ENCODE measurements at regions not wholly inside any gene's neighbourhood (a gene's known extent, or its start where the extent isn't known, plus 50 kb on each side); places are given as distances from the start of the nearest gene placed in this dataset.
"Not testable (repeated sequence)": the region's sequence is repeated elsewhere in the genome, so short reads cannot be mapped to it uniquely, and the experiment has no call there.

- DNase-seq (ENCODE audit: low read depth in 4 of 4, low spot score in 3 of 4), result no peak
Observed at GRCh38 chr5:130624805-130625204, 540.3 kb downstream of the HINT1 start.

DNA sequence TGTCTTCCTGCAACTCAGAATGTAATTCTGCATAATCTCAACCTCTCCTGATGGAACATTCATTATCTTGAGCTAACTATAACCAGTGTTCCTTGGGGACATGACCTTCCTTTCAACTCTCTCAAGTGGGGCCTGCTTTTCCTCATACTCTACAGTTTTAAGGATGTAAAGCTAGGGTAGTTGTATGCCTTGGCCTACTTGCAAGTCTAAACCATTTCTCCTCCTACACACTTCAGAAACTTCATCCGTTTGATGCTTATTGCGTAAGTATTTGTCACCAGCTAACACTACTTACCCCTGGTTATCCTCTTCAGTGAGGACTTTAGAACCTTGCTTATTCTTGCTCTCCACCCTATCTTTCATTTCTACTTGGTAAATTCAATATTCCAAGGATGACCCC, 548.9 kb downstream of the HINT1 start:
- no peak for DNase-seq (ENCODE audit: low read depth in 4 of 4, low spot score in 3 of 4)

- no peak for DNase-seq (ENCODE audit: low read depth in 4 of 4, low spot score in 3 of 4)
Observed at GRCh38 chr5:130605234-130605633, 559.8 kb downstream of the HINT1 start.

DNA sequence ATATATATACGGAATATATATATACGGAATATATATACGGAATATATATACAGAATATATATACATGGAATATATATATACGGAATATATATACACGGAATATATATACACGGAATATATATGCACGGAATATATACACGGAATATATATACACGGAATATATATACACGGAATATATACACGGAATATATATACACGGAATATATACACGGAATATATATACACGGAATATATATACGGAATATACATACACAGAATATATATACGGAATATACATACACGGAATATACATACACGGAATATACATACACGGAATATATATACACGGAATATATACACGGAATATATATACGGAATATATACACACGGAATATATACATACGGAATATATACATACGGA, 568.4 kb downstream of the HINT1 start:
- not testable (repeated sequence) for DNase-seq (ENCODE audit: low read depth in 4 of 4, low spot score in 3 of 4)

GRCh38 chr5:130580264-130580663, 584.8 kb downstream of the HINT1 start:
- no peak for DNase-seq (ENCODE audit: low read depth in 4 of 4, low spot score in 3 of 4)

DNA sequence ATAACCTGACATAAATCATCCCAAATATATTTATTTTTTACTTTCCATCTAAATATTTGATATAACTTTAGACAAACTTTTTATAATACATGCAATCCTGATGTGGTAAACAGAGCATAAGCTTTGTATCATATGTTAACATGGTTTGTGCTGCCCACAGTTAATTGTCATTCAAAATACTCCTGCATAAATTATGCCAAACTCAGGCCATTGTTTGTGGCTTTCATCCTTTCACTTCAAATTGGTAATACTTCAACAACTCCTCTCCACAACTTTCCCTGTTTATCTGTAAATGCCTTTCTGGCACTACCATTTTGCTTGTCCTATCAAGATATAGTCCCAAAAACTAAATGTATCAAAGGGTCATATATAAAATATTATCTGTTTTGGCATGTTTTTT, 586.7 kb downstream of the HINT1 start:
- DNase-seq (ENCODE audit: low read depth in 4 of 4, low spot score in 3 of 4), result no peak

DNA sequence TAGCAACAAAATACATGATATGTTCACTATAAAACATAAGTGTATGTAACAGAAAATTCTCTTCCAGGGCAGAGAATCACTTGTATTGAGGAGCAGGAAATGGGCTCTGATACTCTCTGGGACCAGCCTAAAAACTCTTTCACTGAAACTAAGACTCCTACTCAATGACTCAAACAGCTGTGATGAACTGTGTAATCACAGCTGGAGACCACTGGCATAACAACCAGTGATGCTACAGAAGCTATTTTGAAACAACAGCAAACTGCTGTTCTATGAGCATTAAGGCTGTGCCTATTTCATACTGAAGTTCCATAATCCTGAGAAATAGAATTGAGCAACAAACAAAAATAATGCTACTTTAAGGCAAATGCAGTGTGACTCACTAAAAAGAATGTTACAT, 594.0 kb downstream of the HINT1 start:
- no peak for DNase-seq (ENCODE audit: low read depth in 4 of 4, low spot score in 3 of 4)

- DNase-seq (ENCODE audit: low read depth in 4 of 4, low spot score in 3 of 4), result no peak
Observed at GRCh38 chr5:130568791-130569190, 596.3 kb downstream of the HINT1 start.

DNA sequence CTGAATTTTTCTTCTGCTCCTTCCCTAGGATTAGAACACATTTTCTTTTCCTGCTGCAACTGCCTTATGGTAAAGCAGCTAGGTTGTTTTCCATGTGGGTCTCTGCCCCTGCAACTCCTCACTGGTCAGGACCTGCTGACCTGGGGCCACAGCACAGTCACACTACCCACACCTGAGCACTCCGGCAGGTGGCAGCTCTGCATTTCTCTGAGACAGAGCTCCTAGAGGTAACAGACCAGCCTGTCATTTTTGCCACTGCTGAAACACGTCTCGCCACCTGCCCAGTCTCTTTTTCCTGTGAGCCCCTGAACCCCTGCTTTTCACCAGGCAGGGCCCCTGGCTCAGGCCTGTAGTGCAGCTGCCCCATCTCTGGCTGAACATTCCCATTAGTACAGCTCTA, 609.6 kb downstream of the HINT1 start:
- no peak for DNase-seq (ENCODE audit: low read depth in 4 of 4, low spot score in 3 of 4)

DNA sequence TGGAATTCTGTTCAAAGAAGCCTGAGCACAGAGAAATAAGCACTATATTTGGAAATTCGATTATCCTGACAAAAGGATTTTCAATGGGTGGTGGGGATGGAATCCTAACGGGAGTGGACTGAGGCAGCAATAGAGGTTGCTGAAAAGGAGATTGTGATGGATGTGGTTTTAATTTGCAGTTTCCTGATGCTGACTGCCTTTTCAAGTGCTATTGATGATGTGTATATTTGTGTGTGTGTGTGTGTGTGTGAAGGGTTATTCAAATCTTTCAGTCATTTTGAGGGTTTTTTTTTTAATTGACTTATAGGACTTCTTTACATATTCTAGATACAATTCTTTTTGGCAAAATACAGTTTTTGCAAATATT, 614.5 kb downstream of the HINT1 start:
- no peak for DNase-seq (ENCODE audit: low read depth in 4 of 4, low spot score in 3 of 4)

- DNase-seq (ENCODE audit: low read depth in 4 of 4, low spot score in 3 of 4), result no peak
Observed at GRCh38 chr5:130549884-130550561, 615.0 kb downstream of the HINT1 start.

GRCh38 chr5:130546211-130546610, 618.8 kb downstream of the HINT1 start:
- DNase-seq (ENCODE audit: low read depth in 4 of 4, low spot score in 3 of 4), result no peak

DNA sequence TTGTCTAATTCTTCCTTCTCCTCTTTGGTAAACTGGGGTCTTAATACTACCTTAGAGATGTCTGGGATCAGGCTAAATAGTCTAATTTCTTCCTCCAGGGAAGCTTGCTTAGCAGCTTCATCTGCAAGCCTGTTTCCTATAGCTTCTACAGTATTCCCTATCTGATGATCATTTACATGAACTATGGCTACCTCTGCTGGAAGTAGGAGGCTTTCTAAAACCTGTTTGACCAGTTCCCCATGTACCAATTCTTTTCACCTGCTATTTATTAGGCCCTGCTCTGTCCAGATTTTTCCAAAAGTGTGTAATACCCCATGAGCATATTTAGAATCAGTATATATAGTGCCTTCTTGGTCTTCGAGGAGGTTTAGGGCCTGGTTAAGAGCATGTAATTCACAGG, 619.8 kb downstream of the HINT1 start:
- no peak for DNase-seq (ENCODE audit: low read depth in 4 of 4, low spot score in 3 of 4)

DNA sequence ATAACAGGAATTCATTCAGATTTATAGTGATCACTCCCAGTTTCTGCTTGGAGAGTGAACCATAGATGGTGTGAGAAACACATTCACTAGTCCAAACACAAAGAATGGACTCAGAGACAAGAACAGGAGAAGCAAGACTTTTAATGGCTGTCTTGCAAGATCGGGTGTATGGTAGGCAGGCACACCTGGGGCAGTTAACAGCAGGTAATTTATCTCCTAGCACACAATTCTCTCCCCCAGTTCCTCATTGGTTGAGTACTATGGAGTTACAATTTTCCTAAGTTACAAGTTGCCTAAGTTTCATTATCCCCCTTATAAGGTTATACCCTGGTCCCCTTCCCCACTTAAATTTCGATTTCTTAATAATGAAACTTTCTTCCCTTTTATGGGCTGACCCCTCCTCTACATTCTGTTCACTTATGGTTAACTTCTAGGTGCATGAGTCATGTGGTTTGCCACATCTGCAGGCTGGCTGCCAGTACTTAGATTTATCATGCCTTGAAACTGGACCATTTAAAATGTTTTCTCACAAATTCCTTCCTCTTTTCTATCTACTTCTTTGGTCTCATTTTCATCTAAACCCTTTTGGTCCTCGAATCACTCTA, 623.3 kb downstream of the HINT1 start:
- no peak for DNase-seq (ENCODE audit: low read depth in 4 of 4, low spot score in 3 of 4)

- no peak for DNase-seq (ENCODE audit: low read depth in 4 of 4, low spot score in 3 of 4)
Observed at GRCh38 chr5:130536691-130537090, 628.4 kb downstream of the HINT1 start.

DNA sequence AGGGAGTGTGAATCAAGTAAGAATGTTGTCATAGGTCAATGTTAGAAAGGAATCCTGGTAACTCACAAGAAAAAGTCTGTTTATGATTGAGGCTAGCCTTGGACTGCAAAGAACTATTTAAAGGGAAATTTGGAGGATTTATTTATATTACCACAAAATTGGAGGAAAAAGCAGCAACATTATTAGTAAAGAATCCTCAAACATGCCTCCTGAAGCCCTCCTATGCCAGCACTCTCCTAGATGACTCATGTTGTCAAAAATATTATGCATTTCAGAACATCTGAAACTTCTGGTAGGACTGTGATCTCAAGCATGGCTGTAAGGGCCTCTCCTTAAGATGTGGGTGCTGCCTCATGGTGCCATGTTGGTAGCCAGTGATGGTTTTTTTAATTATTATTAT, 628.5 kb downstream of the CHSY3 start:
- no peak for DNase-seq (ENCODE audit: low read depth in 4 of 4, low spot score in 3 of 4)

GRCh38 chr5:130529511-130530485, 625.5 kb downstream of the CHSY3 start:
- no peak for DNase-seq (ENCODE audit: low read depth in 4 of 4, low spot score in 3 of 4)

GRCh38 chr5:130529111-130529510, 624.8 kb downstream of the CHSY3 start:
- DNase-seq (ENCODE audit: low read depth in 4 of 4, low spot score in 3 of 4), result no peak

DNA sequence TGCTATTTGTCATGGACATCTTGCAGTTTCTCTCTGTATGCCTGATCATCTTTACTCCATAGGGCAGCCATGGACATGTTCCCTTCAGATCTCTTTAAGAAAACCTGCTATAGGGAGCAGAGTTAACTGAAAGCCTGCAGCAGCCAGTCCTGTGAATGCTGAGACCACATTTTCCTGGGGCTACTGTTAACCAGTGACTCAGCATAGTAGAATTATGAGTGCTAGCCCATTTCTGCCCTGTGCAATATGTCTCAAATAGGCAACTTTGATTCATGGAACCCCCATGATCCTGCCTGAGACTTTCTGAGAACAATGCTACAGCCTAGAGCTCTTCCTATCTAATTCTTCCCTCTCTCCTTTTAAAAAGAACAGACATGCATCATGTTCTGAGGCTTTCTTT, 624.2 kb downstream of the CHSY3 start:
- no peak for DNase-seq (ENCODE audit: low read depth in 4 of 4, low spot score in 3 of 4)

- no peak for DNase-seq (ENCODE audit: low read depth in 4 of 4, low spot score in 3 of 4)
Observed at GRCh38 chr5:130526708-130527107, 622.4 kb downstream of the CHSY3 start.

GRCh38 chr5:130520211-130520610, 615.9 kb downstream of the CHSY3 start:
- DNase-seq (ENCODE audit: low read depth in 4 of 4, low spot score in 3 of 4), result no peak

All from right renal pelvis (tissue), 4 donors.